HG03457 (cell line): ENCODE measurements at regions not wholly inside any gene's neighbourhood (a gene's known extent, or its start where the extent isn't known, plus 50 kb on each side); places are given as distances from the start of the nearest gene placed in this dataset.
"Not testable (repeated sequence)": the region's sequence is repeated elsewhere in the genome, so short reads cannot be mapped to it uniquely, and the experiment has no call there.

Experiments
- ATAC-seq: cut with Tn5 transposase; IDR thresholded peaks from one replicate; pipeline ENCODE4 v1.9.1; 2021; ENCODE audit warnings: moderate number of reproducible peaks; ENCODE audit not compliant: unreplicated experiment

- ATAC-seq = no peak
Observed at GRCh38 chr20:47927944-47928343, 142.7 kb upstream of the SULF2 start.

GRCh38 chr20:47927385-47927851 is 142.1 kb upstream of the SULF2 start:
- no peak for ATAC-seq

- ATAC-seq = no peak
Observed at GRCh38 chr20:47926731-47927130, 141.4 kb upstream of the SULF2 start.

GRCh38 chr20:47925593-47925992 is 140.3 kb upstream of the SULF2 start:
- ATAC-seq = no peak

GRCh38 chr20:47922269-47922668 is 137.0 kb upstream of the SULF2 start:
- no peak for ATAC-seq

- not testable (repeated sequence) for ATAC-seq
Observed at GRCh38 chr20:47921829-47922228, 136.5 kb upstream of the SULF2 start.

GRCh38 chr20:47921408-47921807 is 136.1 kb upstream of the SULF2 start:
- ATAC-seq = no peak

GRCh38 chr20:47917549-47918070 is 132.3 kb upstream of the SULF2 start:
- no peak for ATAC-seq

- ATAC-seq = no peak
Observed at GRCh38 chr20:47915495-47915894, 130.2 kb upstream of the SULF2 start.

- ATAC-seq = no peak
Observed at GRCh38 chr20:47914792-47915191, 129.5 kb upstream of the SULF2 start.

- ATAC-seq = not testable (repeated sequence)
Observed at GRCh38 chr20:47912786-47913501, 127.7 kb upstream of the SULF2 start.

GRCh38 chr20:47912165-47912564 is 126.9 kb upstream of the SULF2 start:
- not testable (repeated sequence) for ATAC-seq

GRCh38 chr20:47909696-47910369 is 124.6 kb upstream of the SULF2 start:
- not testable (repeated sequence) for ATAC-seq

GRCh38 chr20:47908361-47909035 is 123.2 kb upstream of the SULF2 start:
- not testable (repeated sequence) for ATAC-seq

- ATAC-seq = not testable (repeated sequence)
Observed at GRCh38 chr20:47907951-47908350, 122.7 kb upstream of the SULF2 start.

GRCh38 chr20:47907031-47907675 is 121.9 kb upstream of the SULF2 start:
- no peak for ATAC-seq

GRCh38 chr20:47906348-47906660 is 121.0 kb upstream of the SULF2 start:
- ATAC-seq = no peak

GRCh38 chr20:47905628-47906347 is 120.5 kb upstream of the SULF2 start:
- no peak for ATAC-seq

GRCh38 chr20:47903009-47903408 is 117.7 kb upstream of the SULF2 start:
- ATAC-seq = not testable (repeated sequence)

- ATAC-seq = not testable (repeated sequence)
Observed at GRCh38 chr20:47899313-47899712, 114.0 kb upstream of the SULF2 start.

- ATAC-seq = no peak
Observed at GRCh38 chr20:47897461-47897860, 112.2 kb upstream of the SULF2 start.
